PC-9 (cell line): ENCODE measurements at regions not wholly inside any gene's neighbourhood (a gene's known extent, or its start where the extent isn't known, plus 50 kb on each side); places are given as distances from the start of the nearest gene placed in this dataset.

ENCODE experiments used
- CTCF ChIP-seq: fragments of 200-600 bp; sonication (generic); conservative IDR thresholded peaks from 2 replicates; pipeline ENCODE4 v1.6.1; 2017; ENCODE audit warnings: mixed run types, antibody characterized with exemption, mild to moderate bottlenecking, moderate library complexity
- EZH2 ChIP-seq: fragments of 200-600 bp; sonication (generic); IDR thresholded peaks from 2 replicates; pipeline ENCODE4 v1.8.0; 2017; ENCODE audit warnings: antibody characterized with exemption, low read depth

- TF ChIP-seq CTCF (no peak), EZH2 (no peak)
Measured at GRCh38 chr7:156091519-156092080, 279.3 kb upstream of the SHH start.
